GM13977 (cell line): ENCODE measurements at regions not wholly inside any gene's neighbourhood (a gene's known extent, or its start where the extent isn't known, plus 50 kb on each side); places are given as distances from the start of the nearest gene placed in this dataset.

Experiments used
- DNase-seq: peaks from one replicate; pipeline ENCODE4 v3.0.0; 2012; ENCODE audit warnings: low spot score
- in situ Hi-C: fragments of 300-500 bp; cut with MboI; formaldehyde crosslinking; loops from one replicate; pipeline ENCODE4 v1.12.0; 2022; ENCODE audit warnings: low sequenced_read_pairs, low pct_unique_long_range_greater_than_20kb, mixed read lengths, inconsistent platforms; ENCODE audit not compliant: unreplicated experiment
- TF ChIP-seq, protein P1 (sequence below): IDR thresholded peaks from 2 replicates; pipeline ENCODE4 v1.5.1; 2012; ENCODE audit warnings: mild to moderate bottlenecking, control low read depth; ENCODE audit not compliant: insufficient read depth; ENCODE audit errors: extremely low read depth, missing control alignments

DNA sequence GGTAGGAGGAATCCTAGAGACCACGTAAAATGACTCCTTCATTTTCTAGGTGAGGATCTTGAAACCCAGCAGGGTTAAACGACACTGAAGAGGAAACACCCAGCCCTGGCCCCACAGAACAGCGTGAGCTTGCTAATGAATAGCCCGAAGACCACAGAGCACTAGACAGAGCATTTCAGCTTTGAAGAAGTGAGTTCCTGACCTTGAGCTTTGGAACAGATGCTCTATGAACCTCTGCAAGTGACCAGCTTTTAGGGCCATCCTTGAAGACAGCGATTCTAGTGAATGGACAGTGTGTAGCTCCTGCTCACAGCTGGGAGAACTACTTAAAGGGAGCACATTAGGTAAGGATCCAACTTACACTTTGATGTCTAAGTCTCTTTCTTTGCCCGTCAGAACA, 74.0 kb upstream of the FRMD1 start:
- TF ChIP-seq, protein P1, sequence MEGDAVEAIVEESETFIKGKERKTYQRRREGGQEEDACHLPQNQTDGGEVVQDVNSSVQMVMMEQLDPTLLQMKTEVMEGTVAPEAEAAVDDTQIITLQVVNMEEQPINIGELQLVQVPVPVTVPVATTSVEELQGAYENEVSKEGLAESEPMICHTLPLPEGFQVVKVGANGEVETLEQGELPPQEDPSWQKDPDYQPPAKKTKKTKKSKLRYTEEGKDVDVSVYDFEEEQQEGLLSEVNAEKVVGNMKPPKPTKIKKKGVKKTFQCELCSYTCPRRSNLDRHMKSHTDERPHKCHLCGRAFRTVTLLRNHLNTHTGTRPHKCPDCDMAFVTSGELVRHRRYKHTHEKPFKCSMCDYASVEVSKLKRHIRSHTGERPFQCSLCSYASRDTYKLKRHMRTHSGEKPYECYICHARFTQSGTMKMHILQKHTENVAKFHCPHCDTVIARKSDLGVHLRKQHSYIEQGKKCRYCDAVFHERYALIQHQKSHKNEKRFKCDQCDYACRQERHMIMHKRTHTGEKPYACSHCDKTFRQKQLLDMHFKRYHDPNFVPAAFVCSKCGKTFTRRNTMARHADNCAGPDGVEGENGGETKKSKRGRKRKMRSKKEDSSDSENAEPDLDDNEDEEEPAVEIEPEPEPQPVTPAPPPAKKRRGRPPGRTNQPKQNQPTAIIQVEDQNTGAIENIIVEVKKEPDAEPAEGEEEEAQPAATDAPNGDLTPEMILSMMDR = no peak
- DNase-seq = no peak
- in situ Hi-C loops = no loop called here

GRCh38 chr6:168152306-168152963, 73.4 kb upstream of the FRMD1 start:
- in situ Hi-C loops = no loop called here
- TF ChIP-seq, protein P1 = no peak
- no peak for DNase-seq

- TF ChIP-seq, protein P1 = no peak
- no peak for DNase-seq
- in situ Hi-C loops = no loop called here
These were observed 71.7 kb upstream of the FRMD1 start for GRCh38 chr6:168150551-168151320.

DNA sequence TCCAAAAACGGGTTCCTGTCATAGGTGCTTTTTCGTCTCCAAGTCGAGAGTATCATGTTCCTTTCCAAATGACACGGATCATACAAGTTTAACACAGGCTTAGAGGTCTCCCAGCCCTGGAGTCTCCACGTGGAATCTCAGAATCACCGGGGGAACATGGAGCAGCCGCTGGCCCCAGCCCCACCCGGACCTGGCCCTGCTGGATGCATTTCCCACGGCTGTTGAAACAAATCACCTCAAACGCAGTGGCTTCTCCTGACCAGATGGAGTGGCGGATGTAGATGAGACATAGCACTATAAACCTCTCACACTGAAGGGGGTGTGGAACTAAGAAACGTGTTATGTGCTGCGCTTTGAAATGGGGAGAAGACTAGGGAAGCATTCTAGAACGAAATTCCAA, 70.0 kb upstream of the FRMD1 start:
- TF ChIP-seq, protein P1 = no peak

GRCh38 chr6:168148231-168148849, 69.3 kb upstream of the FRMD1 start:
- in situ Hi-C loops = no loop called here
- TF ChIP-seq, protein P1 = no peak
- DNase-seq = no peak

More for the DNA sequence above, 70.0 kb upstream of the FRMD1 start:
- in situ Hi-C loops = no loop called here
- DNase-seq = no peak

- DNase-seq = peak; percentile 0
- TF ChIP-seq, protein P1 = no peak
- in situ Hi-C loops = no loop called here
These were observed 68.3 kb upstream of the FRMD1 start for GRCh38 chr6:168147205-168147738.
